Non-pigmented ciliary epithelial cell (primary cell): ENCODE measurements at regions not wholly inside any gene's neighbourhood (a gene's known extent, or its start where the extent isn't known, plus 50 kb on each side); places are given as distances from the start of the nearest gene placed in this dataset.

Experiments used
- DNase-seq: peaks from one replicate; pipeline ENCODE4 v3.0.0-alpha.2; 2010; ENCODE audit warnings: low read depth

DNA sequence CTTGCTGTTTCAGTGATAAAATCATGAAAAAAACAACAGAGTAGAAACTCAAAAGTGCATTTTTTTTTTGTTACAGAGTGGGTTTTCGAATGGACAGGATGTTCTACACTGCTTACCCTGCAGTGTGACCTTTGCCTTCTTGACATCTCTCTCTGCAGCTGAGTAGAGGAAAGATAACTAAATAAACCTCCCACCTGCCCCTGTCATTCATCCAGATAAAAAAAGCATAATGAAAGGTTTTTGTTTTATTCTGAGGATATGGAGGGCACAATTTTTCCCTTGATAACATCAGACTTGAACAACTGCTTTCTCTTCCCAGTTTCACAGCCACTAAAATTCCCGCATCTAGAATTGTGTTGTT, 193.6 kb upstream of the FOXQ1 start:
- DNase-seq, result no peak

DNA sequence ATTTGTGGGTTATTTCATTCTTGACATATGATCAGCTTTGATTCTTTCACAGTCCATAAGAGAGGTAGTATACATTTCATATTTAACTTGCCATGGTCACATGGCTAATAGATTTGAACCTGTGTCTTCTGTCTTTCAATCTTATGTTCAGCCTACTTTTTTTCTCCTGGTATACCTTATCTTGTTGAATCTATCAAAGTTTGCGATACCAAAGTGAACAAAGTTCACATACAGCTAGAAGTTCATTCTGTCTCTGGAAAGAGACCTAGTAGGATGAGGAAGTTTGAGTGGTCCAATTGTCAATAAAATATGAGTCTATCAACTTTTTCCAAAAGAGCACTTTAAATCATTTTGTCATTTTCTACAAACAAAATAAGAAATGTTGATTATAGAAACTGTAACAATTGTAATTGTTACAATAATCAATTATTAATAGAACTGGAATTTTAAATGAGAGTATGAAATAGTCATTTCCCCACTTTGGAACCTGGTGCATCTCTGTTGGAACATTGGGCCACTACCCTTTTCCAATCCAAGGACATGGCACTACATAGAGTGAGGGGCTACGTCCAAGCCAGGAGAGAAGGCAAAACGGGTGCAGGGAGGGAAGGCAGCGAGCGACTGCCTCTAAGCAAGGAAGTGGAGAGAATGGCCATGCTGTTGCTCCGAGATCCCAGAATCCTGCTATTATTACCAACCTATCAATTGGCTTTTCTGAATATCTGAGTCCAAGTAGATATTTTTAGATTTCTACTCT, 194.2 kb upstream of the FOXQ1 start:
- no peak for DNase-seq

DNA sequence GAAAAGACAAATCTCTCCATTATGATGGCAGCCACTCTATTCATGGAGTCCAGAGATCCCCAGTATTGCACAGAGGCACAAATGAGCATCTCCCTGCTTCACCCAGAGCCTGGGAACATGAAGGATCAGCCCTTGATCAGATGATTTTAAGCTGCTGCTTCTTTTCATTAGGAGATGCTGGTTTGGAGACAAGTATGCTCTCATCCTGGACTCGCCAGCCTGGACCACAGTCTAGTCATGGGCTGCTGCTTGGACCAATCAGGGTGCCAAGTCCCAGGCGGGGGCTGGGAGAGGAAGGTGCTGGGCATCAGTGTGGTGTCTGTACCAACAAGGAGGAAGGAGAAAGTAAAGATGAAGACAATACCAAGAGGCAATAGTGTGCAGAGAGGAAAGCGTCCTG, 195.7 kb upstream of the FOXQ1 start:
- DNase-seq, result no peak

GRCh38 chr6:1113916-1114540, 197.9 kb upstream of the FOXQ1 start:
- no peak for DNase-seq

GRCh38 chr6:1111361-1111760, 200.5 kb upstream of the FOXQ1 start:
- no peak for DNase-seq

- no peak for DNase-seq
Measured at GRCh38 chr6:1110941-1111349, 201.0 kb upstream of the FOXQ1 start.

DNA sequence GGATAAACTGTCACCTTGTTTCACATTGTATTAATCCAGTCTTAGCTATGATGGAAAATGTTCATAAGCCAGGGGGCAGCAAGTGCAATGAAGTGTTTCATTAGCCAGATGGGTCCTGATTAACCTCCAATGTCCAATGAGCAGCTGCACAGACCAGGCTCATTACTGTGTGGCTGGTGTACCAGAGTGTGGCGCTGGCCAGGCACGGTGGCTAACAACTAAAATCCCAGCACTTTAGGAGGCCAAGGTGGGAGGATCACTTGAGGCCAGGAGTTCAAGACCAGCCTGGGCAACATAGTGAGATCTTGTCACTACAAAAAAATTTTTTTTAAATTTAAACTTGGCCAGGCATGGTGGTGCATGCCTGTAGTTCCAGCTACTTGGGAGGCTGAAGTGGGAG, 201.7 kb upstream of the FOXQ1 start:
- no peak for DNase-seq

DNA sequence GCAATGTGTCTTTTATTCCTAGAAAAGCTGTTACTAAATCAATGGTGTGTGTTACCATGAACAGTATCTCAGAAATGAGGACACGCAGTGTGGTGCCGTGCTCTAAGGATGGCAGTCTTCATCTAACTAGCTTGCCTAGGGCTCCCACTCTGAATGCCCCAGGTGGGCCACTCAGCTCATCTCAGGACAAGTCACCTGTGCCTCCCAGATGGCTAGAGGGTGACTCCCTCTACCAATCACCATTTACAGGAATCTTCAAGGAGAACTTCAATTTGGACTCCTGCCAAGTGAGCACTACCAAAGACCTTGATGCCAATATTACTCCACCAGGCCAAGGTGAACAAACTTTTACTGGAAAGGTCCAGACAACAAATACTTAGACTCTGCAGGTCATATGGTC, 202.8 kb upstream of the FOXQ1 start:
- DNase-seq, result no peak

GRCh38 chr6:1108198-1108597, 203.7 kb upstream of the FOXQ1 start:
- DNase-seq, result no peak

DNA sequence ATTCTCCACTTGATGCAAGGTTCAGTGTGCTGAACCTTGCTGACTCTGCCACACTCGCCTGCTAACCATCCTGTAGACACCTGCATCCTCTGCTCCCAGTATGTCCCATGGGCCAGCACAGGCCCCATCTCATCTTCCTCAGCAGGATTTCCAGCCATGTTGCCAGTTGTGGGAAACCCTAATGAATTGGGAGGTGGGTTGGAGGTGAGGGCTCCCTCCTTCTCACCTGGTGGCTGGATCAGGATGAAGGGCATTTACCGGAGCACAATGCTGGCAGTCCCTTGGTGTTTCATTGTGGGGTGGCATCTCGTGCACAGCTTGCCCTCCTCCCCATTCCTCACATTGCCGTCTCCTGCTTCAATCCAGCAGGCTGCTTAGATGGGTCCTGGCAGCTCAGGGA, 204.3 kb upstream of the FOXQ1 start:
- no peak for DNase-seq

DNA sequence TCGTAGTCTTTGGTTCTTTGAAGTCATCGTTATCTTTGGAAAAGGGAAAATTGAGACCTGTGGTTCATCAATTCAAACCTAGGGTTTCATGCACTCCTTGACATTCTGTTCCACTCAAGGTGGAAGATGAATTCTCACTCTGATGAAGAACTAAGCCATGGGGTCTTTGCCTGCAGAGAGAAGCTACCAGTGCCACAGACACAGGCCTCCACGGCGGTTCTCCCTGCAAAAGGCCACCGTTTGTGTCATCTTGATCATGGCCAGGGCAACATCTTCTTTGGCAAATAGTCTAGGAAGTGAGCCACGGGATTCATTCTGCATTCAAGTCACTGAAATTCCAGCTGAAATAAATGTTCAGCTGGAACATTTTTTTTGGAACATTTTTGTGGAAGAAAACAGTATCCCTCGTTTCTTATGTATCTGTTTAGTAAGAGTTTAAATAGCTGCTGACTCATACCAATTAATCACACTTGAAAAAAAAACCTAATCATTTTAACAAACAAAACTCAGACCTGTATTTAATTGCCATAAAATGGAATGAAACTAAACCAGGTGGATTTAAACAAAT, 206.0 kb upstream of the FOXQ1 start:
- DNase-seq, result no peak

DNA sequence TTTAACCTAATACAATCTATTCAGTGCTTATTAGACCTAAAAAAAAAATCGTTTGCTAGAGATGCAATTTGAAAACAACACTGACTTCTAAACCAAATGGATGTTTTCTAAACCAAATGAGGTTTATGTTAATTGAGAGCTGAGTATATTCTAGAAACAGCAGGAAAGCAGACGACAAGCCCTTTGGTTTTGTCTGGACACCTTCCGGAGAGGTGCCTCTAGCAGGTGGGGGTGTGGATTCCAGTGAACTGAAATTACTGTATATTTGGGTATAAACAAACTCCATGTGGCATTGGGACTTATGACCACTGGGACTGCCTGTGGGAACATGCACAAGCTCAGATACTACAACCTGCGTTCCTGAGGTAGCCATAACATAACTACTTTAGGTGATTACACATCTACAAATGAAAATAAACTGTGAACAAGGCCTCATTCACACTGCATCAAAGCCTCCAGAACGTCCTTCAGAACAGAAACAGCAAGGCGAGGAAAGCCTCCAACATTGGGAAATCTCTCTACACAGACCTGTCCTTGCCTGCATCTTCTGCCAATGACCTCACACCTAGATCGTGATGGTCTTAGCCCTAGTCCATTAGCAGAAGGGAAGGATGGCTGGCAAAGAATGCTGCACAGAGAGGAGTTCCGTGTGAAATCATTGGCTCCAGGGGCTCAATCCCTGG, 206.8 kb upstream of the FOXQ1 start:
- no peak for DNase-seq

- no peak for DNase-seq
Measured at GRCh38 chr6:1103945-1104623, 207.8 kb upstream of the FOXQ1 start.

DNA sequence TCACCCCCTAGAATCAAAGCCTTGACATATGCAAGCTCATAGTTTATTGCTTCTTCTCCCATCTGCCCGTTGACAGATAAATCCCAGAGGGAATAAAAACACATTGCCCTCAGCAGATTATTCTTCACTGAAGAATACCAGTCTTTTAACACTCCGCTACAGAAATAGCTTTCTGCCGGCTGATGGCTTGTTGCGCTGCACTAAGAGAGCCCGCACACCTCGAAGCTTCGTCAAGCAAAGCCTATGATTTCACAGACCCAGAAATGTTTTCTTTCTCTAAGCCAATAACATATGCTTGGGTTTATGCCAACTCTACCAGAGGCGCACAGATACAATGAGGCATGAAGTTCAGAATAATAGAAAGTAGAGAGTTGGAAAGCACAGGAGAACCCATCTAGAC, 208.9 kb upstream of the FOXQ1 start:
- DNase-seq, result no peak

DNA sequence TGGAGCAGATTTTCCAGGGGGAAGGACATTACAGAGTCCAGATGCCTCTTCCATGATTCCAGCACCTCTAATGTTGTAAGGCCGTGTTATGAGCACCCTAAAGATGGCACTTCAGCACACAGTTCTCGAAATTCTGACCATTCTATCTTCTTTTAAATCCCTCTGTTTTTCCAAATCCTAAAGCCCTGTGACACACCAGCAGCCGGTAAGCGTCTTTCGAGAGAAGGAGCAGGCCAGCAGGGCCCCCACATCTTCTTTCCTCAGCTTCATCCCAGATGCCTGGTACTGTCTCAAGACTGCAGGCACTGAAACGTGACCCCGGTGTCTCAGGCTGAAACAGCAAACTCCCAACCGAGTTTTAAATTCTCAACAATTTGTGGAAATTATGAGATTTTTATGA, 211.6 kb upstream of the FOXQ1 start:
- no peak for DNase-seq

- DNase-seq, result no peak
Measured at GRCh38 chr6:1099264-1099663, 212.6 kb upstream of the FOXQ1 start.

- DNase-seq, result no peak
Measured at GRCh38 chr6:1096967-1097765, 214.7 kb upstream of the FOXQ1 start.

- DNase-seq, result no peak
Measured at GRCh38 chr6:1094306-1094705, 217.6 kb upstream of the FOXQ1 start.

- no peak for DNase-seq
Measured at GRCh38 chr6:1091900-1092299, 220.0 kb upstream of the FOXQ1 start.

GRCh38 chr6:1089859-1090258, 222.0 kb upstream of the FOXQ1 start:
- no peak for DNase-seq

GRCh38 chr6:1088492-1089001, 223.4 kb upstream of the FOXQ1 start:
- no peak for DNase-seq
